HG03520 (cell line): ENCODE measurements at regions not wholly inside any gene's neighbourhood (a gene's known extent, or its start where the extent isn't known, plus 50 kb on each side); places are given as distances from the start of the nearest gene placed in this dataset.

Experiments used
- ATAC-seq: cut with Tn5 transposase; IDR thresholded peaks from one replicate; pipeline ENCODE4 v1.9.1; 2021; ENCODE audit warnings: mild to moderate bottlenecking, moderate library complexity; ENCODE audit not compliant: unreplicated experiment

DNA sequence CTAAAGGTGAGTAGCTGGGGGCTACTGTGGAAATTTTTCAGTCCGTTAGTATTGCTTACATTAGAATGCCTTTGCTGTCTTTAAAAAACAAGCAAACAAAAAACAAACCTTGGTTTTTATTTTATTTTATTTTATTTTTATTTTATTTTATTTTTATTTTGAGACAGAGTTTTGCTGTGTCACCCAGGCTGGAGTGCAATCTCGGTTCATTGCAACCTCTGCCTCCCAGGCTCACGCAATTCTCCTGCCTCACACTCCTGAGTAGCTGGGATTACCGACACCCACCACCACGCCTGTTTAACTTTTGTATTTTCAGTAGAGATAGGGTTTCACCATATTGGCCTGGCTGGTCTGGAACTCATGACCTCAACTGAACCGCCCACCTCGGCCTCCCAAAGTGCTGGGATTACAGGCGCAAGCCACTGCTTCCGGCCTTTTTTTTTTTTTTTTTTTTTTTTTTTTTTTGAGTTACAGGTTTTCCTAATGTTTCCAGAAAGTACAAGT is 732.6 kb downstream of the KCNJ3 start:
- ATAC-seq = no peak

DNA sequence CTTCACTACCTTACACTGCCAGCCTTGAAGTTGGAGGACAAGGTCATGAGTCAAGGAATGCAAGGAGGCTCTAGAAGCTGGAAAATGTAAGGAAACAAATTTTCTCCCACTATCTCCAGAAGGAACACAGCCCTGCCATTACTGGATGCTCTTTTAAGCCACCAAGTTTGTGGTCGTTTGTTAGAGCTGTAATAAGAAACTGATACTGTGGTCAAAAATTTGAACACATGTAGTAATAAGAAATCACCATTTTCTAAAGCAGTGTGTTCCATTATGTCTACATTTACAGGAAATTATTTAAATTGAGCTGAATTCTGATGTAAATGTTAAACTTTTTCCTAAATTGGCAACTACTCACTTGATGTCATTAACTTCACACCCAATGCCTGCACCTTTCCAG is 729.0 kb downstream of the KCNJ3 start:
- no peak for ATAC-seq

DNA sequence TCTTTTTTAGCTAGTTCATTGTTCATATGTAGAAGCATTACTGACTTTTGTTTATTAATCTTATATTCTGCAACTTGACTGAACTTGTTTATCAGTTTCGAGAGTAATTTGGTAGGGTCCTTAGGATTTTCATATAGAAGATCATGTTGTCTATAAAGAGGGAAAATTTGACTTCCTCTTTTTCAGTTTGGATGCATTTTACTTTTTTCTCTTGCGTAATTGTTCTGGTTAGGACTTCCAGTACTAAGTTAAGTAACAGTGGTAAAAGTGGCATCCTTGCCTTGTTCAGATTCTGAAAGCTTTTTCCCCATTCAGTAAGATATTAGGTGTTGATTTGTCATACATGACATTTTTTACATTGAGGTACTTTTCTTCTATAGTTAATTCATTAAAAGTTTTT is 726.0 kb downstream of the KCNJ3 start:
- ATAC-seq = no peak

DNA sequence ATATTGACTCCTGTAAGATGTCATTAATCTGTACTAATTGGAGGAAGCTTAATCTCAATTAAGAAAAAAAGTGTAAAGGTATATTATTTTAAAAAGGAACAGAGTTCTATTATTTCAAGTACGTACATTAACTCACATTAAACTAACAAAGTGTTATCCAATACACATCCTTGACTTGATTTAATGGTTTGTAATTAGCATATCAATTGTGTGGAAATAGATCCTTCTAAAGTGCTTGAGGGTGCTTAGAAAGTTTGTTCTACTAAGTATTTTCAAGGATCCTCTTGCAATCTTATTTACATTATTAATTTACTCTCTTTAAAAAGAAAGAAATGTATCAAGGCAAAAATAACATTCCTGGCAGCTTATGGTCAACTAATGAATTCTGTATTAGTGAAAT is 720.3 kb downstream of the KCNJ3 start:
- ATAC-seq = no peak

DNA sequence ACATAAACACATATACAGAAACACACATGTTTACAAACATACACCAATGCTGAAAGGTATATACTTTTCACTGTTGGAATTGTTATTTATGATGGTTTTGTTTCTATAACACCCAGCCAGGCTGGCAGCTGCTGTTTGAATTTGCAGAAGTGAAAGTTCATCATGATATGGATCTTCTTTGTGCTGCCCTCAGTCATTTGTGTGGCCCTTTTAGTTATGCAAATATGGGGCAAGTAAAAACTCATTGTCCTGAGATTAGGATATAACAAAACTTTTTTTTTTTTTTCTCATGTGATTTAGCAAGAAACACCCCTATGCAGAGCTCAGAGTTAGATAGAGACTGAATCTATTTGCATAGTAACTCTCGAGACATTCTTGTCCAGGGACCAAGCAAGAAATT is 714.1 kb downstream of the KCNJ3 start:
- peak; percentile 98 for ATAC-seq

DNA sequence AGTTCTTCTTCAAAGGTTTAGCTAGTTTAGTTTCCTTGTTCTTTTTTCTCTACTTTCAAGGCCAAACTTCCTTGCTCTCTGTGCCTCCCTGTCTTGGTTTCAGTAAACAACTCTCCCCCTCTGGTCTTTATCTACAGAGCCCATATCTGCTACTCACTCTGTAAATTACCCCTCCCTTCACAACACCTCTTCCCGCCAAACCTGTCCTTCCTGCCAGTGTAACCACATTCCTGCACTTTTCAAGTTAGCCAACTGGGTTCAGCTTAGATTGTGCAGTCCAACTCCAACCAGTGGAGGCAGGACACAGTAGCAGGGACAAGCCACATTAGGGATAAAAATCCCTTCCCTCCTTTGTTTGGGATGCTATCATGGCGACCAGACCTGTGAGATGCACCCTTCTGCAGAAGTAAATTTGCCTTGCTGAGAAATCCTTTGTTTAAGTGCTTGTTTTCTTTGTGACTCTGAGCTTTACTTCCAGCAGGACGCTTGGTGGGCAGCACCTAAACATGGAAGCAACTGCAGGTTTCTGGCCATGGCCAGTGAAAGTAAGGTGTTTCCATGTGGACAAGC is 706.0 kb downstream of the KCNJ3 start:
- ATAC-seq = no peak

DNA sequence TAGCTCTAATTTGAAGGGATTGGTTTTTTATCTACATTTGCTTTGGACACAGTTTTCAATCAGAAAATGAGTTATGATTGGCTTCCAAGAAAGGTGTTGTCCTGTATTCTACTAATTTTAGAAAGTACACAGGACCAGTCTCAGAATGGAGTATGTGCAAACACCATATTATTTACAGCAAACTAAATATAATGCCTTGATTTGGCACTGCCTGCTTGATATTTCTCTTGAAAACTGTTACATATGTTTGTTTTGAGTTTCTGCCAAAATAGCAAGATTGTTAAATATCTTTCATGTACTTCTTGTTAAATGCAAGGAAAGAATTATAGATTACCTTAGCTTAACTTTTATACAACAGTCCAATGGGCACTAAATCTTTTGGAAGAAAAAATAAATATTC is 694.9 kb downstream of the KCNJ3 start:
- no peak for ATAC-seq

DNA sequence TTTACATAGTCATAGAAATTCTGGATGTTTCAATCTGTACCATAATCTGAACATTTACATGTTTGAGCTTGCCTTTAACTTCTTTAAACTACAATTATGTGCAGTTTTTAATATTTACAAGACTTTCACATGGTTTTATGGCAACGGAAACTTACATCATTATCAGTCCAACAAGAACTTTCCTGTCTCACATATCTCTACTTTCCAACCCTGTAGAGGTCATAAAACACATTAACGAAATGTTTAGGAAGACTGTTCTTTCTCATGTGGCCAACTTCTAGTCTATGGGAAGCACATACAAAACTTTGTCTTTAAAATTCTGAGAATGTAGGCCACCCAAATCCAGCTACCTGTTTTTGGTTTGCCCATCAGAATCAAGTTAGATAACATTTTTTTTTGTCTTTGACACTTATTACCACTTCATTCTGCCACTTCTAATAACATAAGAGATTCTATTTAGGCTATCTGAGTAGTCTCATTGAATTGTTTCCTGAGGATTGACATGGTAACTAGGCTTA is 693.2 kb downstream of the KCNJ3 start:
- ATAC-seq = no peak

DNA sequence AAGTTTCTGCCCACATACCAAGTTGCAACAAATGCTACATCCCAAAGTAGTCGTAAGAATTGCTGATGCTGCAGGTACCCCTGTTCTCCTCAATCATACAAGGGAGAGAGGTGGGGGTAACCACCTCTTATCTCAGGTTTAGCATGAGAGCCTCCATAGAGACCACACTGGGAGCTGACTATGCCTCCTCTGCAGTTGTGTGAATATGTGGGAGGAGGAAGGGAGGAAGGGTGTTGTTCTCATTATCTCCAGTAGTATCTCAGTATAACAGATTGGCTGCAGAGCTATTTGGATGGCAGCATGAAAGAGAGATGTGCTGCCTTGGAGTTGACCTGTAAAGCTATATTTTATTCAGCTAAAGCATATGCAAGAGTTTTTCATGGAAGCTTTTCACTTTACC is 690.7 kb downstream of the KCNJ3 start:
- ATAC-seq = no peak

DNA sequence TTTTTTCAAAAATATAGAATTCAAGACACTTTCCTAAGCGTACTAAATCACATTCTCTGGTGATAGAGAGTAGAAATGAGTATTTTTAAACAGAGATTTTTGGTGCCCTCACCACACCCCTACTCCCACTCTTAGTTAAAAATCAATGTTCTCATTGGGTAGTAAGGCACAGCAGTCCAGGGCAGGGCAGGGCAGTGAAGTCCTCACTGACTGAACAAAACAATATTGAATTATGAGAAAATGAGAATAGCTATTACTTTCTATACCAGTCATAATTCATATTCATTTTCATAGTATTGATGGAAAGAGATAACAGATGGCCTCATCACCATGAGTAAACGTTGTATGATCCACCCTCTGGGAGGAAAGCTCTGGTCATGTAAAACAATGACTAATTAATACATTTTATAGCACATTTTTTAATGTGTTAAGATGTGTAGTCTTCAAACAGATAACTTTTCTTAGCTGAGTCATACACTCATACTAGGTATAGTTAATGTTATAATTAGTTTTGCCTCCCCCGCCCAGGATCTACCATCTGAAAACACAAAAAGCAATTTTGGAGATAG is 686.1 kb downstream of the KCNJ3 start:
- ATAC-seq = no peak

DNA sequence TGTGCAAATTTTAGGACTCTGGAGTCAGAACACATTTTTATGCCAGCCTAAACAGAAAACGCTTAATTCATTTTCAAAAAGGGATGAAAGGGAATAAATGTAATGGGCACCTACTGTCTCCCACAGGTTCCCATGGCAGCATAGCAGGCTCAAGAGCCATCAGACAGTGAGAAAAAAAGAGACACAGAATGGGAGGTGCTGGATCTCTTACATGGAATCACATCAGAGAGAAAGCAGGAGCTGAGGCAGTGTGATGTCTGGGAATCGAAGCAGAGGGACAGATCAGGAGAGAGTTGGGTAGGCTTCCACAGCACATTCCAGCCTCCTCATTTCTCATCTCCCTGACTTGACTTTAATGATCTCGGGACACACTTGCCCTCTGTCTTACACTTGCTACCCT is 684.3 kb downstream of the KCNJ3 start:
- ATAC-seq = no peak

DNA sequence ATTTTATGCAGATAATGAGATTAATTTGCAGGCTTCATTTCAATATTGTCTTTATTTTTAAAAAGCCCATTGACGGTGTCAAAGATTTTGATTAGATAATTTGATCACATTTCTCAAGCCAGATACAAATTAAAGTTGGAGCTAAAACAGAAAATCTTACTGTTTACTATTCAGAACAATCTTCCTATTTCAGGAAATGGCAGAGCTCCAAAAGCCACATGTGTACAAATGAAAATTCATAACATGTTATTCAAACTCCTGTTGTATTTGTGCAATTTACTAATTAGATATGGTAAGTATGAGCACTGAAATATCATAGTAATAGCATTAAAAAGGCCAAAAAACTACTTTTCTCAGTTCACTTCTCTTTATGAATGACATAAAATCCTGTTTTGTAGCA is 682.9 kb downstream of the KCNJ3 start:
- no peak for ATAC-seq

DNA sequence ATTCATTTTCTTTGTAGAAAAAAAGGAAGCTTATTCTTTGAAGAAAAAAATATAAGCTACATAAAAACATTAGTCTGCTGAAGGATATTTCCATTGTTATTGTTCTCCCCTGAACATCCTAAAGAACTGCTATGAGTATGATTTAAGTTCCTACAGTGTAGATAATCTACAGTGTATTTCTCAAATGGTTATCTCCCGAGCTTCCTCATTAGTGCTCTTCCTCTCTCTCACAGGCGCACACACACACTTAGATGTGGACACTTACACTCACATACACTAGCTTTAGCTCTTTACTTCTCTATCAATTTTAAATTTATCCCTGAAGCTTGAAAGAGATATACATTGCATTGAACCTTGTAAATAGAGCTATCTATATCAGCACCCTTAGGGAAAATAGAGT is 681.0 kb downstream of the KCNJ3 start:
- no peak for ATAC-seq

DNA sequence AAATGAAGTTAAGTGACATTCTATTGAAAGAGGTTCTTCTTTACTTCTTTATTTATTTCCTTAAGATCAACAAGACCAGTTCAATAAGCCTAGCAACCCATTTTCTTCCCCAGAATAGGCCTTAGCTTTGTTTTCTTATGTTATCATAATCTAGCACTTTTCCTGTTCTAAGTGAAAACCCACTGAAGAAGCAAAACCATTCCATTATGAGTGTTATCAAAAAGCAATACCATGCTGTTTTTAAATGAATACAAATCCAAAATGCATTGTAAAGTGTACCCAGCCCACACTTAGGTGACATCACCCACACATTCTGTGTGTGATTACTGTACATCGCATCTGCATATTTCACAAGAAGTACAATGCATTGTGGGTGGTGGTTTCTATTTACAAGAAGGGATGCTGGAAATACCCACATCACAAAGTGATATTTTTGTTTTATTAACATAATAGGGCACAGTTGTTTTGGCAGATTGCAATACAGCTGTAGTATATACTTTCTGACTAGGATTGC is 679.5 kb downstream of the KCNJ3 start:
- peak; percentile 52 for ATAC-seq

DNA sequence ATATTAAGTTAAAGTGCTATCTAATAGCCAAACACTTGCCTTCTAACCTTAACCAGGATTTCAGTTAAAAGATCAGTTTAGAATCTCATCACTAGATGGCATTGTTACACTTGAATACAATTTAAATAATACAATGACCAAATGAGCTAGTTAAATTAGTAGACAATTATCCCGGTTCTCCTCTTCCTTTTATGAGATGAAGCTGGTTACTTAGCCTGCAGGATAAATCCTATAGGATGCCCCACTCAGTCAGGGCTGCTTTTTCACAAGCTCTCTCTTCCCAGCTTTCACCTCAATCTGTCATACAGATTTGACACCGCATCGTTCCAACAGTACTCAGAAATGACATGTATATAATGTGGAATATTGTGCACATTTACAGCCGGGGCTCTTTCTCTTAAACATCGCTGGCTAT is 678.8 kb downstream of the KCNJ3 start:
- ATAC-seq = peak; percentile 44

DNA sequence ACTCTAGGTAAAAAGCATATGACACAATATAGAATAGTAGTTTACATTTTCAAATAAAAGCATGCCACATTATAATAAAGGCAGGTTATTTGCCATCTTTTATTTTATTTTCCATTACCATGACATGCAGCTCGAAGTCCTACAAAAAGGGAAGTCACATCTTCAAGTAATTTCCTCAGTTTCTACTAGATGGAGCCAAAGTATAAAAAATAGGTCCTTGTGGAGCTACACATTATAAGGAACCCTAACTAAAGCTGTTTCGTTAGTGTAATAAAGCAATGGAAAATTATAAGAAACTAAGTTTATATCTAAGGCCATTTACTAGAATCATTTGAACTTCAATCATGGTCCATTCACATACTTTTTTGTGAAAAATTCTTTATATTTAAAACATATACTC is 674.5 kb downstream of the KCNJ3 start:
- ATAC-seq = no peak

DNA sequence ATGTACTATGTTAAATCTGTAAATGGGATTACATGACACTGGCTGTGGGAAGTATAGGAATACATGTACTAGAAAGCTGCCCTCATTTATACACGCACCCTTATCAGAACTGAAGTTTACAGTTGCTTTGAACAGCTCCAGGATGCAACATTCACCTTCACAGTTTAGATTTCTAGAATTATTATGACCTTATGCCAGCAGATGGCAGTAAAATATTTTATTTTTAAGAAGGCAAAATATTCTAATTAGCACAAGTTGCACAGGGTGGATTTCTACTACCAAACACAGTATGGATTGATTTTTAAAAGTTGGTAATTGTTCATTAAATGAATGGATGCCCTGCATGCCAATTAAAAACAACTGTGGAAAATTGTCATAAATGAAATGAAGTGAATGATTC is 670.4 kb downstream of the KCNJ3 start:
- no peak for ATAC-seq

DNA sequence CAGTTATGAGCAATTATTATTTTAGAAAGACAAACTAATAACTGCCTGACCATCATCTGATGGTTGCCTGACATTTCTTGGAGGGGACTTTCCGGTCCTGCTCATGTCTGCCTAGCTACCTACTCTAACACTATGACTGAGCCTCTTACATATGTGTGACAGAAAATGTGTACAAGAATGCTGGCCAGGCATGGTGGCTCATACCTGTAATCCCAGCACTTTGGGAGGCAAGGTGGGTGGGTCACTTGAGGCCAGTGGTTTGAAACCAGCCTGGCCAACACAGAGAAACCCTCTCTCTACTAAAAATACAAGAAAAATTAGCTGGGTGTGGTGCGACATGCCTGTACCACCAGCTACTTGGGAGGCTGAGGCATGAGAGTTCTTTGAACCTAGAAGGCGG is 666.3 kb downstream of the KCNJ3 start:
- no peak for ATAC-seq

DNA sequence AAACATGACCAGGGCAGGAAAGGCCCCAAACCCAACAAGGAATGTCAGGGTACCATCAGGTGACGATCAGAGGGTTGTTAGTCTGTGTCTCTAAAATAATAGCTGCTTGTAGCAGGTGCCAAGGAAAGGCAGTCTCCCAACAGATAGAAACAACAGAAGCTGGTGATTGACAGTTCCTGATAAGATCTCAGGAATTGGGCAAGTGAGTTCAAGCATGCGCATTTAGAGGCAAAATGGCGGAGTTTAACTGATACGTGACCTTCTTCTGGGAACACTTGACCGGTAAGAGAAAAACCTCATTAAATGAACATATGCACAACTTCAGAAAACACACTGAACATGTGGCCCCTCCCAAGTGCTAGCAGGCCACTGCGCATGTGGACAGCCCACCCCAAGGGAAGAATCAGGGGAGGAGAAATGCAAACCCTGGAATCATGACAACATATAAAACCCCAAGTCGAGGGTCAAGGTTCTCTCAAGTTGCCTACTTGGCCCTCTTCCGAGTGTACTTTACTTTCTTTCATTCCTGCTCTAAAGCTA is 664.9 kb downstream of the KCNJ3 start:
- ATAC-seq = no peak

DNA sequence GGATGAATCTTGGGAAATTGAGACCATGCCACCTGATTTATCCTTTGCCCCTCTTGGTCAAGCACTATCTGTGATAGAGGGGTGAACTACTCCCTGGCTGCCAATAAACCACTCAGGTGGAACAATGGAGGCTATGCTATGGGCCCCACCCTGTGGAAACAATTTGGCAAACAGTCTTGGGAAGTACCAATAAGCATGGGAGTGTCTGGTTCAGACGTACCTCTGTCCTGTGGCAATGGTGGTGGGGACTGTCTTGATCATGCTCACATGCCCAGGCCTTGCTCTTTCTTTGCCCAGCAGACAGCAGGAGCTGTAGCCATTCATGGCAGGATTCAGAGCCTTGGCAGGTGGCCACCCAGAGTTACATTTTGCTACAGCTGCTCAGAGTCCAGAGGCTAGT is 658.7 kb downstream of the KCNJ3 start:
- ATAC-seq = no peak

DNA sequence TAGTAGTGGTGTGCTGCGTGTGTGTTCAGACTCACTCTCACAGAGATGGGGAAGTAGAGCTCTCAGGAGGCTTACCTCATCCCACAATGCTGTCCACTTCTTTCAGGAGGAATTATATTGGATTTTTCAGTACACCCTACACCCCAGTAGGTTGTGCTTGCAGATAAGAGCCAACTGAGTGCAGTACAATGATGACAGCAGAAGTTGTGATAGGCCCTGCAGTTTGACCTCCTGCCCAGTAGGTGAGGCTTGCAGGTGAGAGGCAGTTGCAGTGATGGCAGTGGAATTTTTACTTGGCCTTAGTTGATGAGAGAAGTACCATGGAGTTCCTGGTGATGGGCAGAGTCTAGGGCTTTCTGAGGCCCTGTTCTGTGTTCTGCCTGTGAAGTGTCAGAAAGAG is 657.8 kb downstream of the KCNJ3 start:
- no peak for ATAC-seq

DNA sequence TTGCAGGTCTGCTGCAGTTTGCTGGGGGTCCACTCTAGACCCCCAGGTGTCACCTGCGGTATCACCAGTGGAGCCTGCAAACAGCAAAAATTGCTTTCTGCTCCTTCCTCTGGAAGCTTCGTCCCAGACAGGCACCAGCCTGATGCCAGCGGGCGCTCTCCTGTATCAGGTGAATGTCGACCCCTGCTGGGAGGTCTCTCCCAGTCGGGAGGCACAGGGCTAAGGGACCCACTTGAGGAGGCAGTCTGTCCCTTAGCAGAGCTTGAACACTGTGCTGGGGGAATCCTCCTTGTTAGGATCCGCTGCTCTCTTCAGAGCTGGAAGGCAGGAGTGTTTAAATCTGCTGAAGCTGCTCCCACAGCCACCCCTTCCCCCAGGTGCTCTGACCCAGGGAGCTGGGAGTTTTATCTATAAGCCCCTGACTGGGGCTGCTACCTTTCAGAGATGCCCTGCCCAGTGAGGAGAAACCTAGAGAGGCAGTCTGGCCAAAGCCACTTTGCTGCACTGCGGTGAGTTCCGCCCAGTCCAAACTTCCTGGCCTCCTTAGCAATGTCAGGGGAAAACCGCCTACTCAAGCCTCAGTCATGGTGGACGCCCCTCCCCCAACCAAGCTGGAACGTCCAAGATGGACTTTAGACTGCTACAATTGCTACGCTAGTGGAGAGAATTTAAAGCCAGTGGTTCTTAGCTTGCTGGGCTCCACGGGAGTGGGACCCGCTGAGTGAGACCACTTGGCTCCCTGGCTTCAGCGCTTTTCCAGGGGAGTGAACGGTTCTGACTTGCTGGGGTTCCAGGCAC is 652.5 kb downstream of the KCNJ3 start:
- ATAC-seq = no peak
